DMS 273 (cell line): ENCODE measurements at regions not wholly inside any gene's neighbourhood (a gene's known extent, or its start where the extent isn't known, plus 50 kb on each side); places are given as distances from the start of the nearest gene placed in this dataset.
"Not testable (repeated sequence)": the region's sequence is repeated elsewhere in the genome, so short reads cannot be mapped to it uniquely, and the experiment has no call there.

ENCODE experiments used
- DNase-seq: peaks from one replicate; lab custom pipeline; 2025; ENCODE audit not compliant: unreplicated experiment; lab: John Stamatoyannopoulos, UW

- peak; percentile 37 for DNase-seq
These were observed 50.1 kb upstream of the SIRPA start for GRCh38 chr20:1845163-1845523.

- peak; percentile 88 for DNase-seq
These were observed 50.7 kb upstream of the SIRPA start for GRCh38 chr20:1844325-1845162.

- DNase-seq: no peak
These were observed 52.9 kb upstream of the SIRPA start for GRCh38 chr20:1842281-1842680.

- peak; percentile 13 for DNase-seq
These were observed 53.6 kb upstream of the SIRPA start for GRCh38 chr20:1841554-1842140.

GRCh38 chr20:1840817-1841553 is 54.2 kb upstream of the SIRPA start:
- DNase-seq: no peak

GRCh38 chr20:1839376-1840317 is 55.6 kb upstream of the SIRPA start:
- not testable (repeated sequence) for DNase-seq

- DNase-seq: peak; percentile 46
These were observed 56.5 kb upstream of the SIRPA start for GRCh38 chr20:1838556-1839279.

- DNase-seq: no peak
These were observed 59.8 kb upstream of the SIRPA start for GRCh38 chr20:1835186-1836035.

GRCh38 chr20:1833728-1834726 is 61.2 kb upstream of the SIRPA start:
- DNase-seq: peak; percentile 44

- no peak for DNase-seq
These were observed 62.0 kb upstream of the SIRPA start for GRCh38 chr20:1833216-1833615.

GRCh38 chr20:1832634-1833033 is 62.6 kb upstream of the SIRPA start:
- DNase-seq: no peak

- no peak for DNase-seq
These were observed 63.6 kb upstream of the SIRPA start for GRCh38 chr20:1831606-1832005.

GRCh38 chr20:1831096-1831495 is 64.1 kb upstream of the SIRPA start:
- no peak for DNase-seq

- DNase-seq: peak; percentile 28
These were observed 65.0 kb upstream of the SIRPA start for GRCh38 chr20:1830240-1830639.

- no peak for DNase-seq
These were observed 65.7 kb upstream of the SIRPA start for GRCh38 chr20:1829531-1829930.

GRCh38 chr20:1828786-1829131 is 66.4 kb upstream of the SIRPA start:
- DNase-seq: no peak

- DNase-seq: no peak
These were observed 67.0 kb upstream of the SIRPA start for GRCh38 chr20:1827974-1828785.
